IMR-90 (cell line): ENCODE measurements at regions not wholly inside any gene's neighbourhood (a gene's known extent, or its start where the extent isn't known, plus 50 kb on each side); places are given as distances from the start of the nearest gene placed in this dataset.

Source experiments
- ATAC-seq: fragments of 200-7000 bp; cut with Tn5 transposase; 2 replicates; pipeline ENCODE4 v1.9.1; 2020; ENCODE audit warnings: low read depth, mild to moderate bottlenecking, moderate library complexity
- BruUV-seq: library from RNA; stranded (reverse); fragments of 400-500 nt; replicated peaks from 2 replicates; lab custom pipeline; 2021; lab: Mats Ljungman, UMichigan
- CTCF ChIA-PET: fragments of 300-600 bp; formaldehyde crosslinking; extraction: SDS; loops from one replicate; lab custom pipeline; 2021; ENCODE audit warnings: antibody characterized with exemption; lab: Yijun Ruan, JAX
- POLR2A ChIA-PET: fragments of 300-600 bp; sonication (Branson Sonifier 250); formaldehyde crosslinking; loops from one replicate; lab custom pipeline; 2022; ENCODE audit warnings: antibody characterized with exemption; ENCODE audit not compliant: unreplicated experiment; lab: Charles Lee
- DNase-seq: peaks from one replicate; pipeline ENCODE4 v3.0.0; 2013
- H2AFZ ChIP-seq: replicated peaks from 2 replicates; pipeline ENCODE3; 2013; ENCODE audit warnings: low read length, mild to moderate bottlenecking; ENCODE audit not compliant: poor library complexity
- H2AK5ac ChIP-seq: 2 replicates; pipeline ENCODE4 v1.6.1; 2013; ENCODE audit warnings: low read depth, low read length, inconsistent platforms
- H2AK9ac ChIP-seq: replicated peaks from 2 replicates; pipeline ENCODE3; 2013; ENCODE audit warnings: mild to moderate bottlenecking, low read depth, low read length, moderate library complexity; ENCODE audit not compliant: poor library complexity
- H2BK120ac ChIP-seq: 2 replicates; pipeline ENCODE4 v1.6.1; 2013; ENCODE audit warnings: low read depth, low read length, inconsistent platforms
- H2BK15ac ChIP-seq: 3 replicates; pipeline ENCODE4 v1.6.1; 2013; ENCODE audit warnings: low read depth, low read length, inconsistent platforms
- H2BK20ac ChIP-seq: 2 replicates; pipeline ENCODE4 v1.6.1; 2013; ENCODE audit warnings: low read depth, mild to moderate bottlenecking, inconsistent platforms, low read length, moderate library complexity
- H2BK5ac ChIP-seq: 2 replicates; pipeline ENCODE4 v1.6.1; 2013; ENCODE audit warnings: mild to moderate bottlenecking, low read depth, low read length, inconsistent platforms; ENCODE audit not compliant: poor library complexity, severe bottlenecking
- H3K14ac ChIP-seq: replicated peaks from 2 replicates; pipeline ENCODE4 v1.6.1; 2013; ENCODE audit warnings: low read depth, low read length, inconsistent platforms
- H3K18ac ChIP-seq: 2 replicates; pipeline ENCODE4 v1.6.1; 2013; ENCODE audit warnings: low read depth, low read length, control low read depth
- H3K23ac ChIP-seq: 2 replicates; pipeline ENCODE4 v1.6.1; 2013; ENCODE audit warnings: low read depth, low read length, inconsistent platforms
- H3K27ac ChIP-seq: 2 replicates; pipeline ENCODE4 v1.5.1; 2013; ENCODE audit warnings: mild to moderate bottlenecking, control low read depth, low read length; ENCODE audit not compliant: insufficient read depth
- H3K27me3 ChIP-seq: 2 replicates; pipeline ENCODE4 v1.6.1; 2013; ENCODE audit warnings: low read length; ENCODE audit not compliant: control insufficient read depth, insufficient read depth
- H3K36me3 ChIP-seq: 2 replicates; pipeline ENCODE4 v1.6.1; 2013; ENCODE audit warnings: low read length, mixed read lengths; ENCODE audit not compliant: control insufficient read depth, insufficient read depth
- H3K4ac ChIP-seq: 2 replicates; pipeline ENCODE4 v1.6.1; 2013; ENCODE audit warnings: low read depth, low read length, inconsistent platforms
- H3K4me1 ChIP-seq: 2 replicates; pipeline ENCODE4 v1.6.1; 2013; ENCODE audit warnings: low read length, mixed read lengths; ENCODE audit not compliant: control insufficient read depth, insufficient read depth
- H3K4me2 ChIP-seq: 2 replicates; pipeline ENCODE4 v1.6.1; 2013; ENCODE audit warnings: low read depth, mild to moderate bottlenecking, control low read depth, low read length, moderate library complexity
- H3K4me3 ChIP-seq: 2 replicates; pipeline ENCODE4 v1.5.1; 2013; ENCODE audit warnings: low read depth, mild to moderate bottlenecking, control low read depth, low read length, moderate library complexity; ENCODE audit not compliant: insufficient read depth
- H3K56ac ChIP-seq: 2 replicates; pipeline ENCODE4 v1.6.1; 2013; ENCODE audit warnings: low read length, inconsistent platforms; ENCODE audit not compliant: insufficient read depth; ENCODE audit errors: extremely low read depth
- H3K79me1 ChIP-seq, 2 experiments: 2 replicates each; pipeline ENCODE4 v1.6.1; 2013; ENCODE audit warnings: low read length in 2 of 2, inconsistent platforms in 1 of 2, low read depth in 1 of 2
- H3K9ac ChIP-seq: 2 replicates; pipeline ENCODE4 v1.6.1; 2013; ENCODE audit warnings: low read depth, low read length, control low read depth
- H3K9me1 ChIP-seq: 2 replicates; pipeline ENCODE4 v1.6.1; 2013; ENCODE audit warnings: low read length, inconsistent platforms; ENCODE audit not compliant: insufficient read depth
- H3K9me3 ChIP-seq: 2 replicates; pipeline ENCODE4 v1.6.1; 2013; ENCODE audit warnings: low read length; ENCODE audit not compliant: control insufficient read depth, insufficient read depth
- H4K20me1 ChIP-seq: 2 replicates; pipeline ENCODE4 v1.6.1; 2013; ENCODE audit warnings: low read length, inconsistent platforms; ENCODE audit not compliant: insufficient read depth
- H4K5ac ChIP-seq: 2 replicates; pipeline ENCODE4 v1.6.1; 2013; ENCODE audit warnings: mild to moderate bottlenecking, low read depth, low read length, control low read depth
- H4K8ac ChIP-seq, 2 experiments: 2 replicates each; pipeline ENCODE4 v1.6.1; 2013; ENCODE audit warnings: low read depth in 2 of 2, low read length in 2 of 2, control low read depth in 1 of 2, inconsistent platforms in 1 of 2
- H4K91ac ChIP-seq: 2 replicates; pipeline ENCODE4 v1.6.1; 2013; ENCODE audit warnings: low read depth, low read length, inconsistent platforms; ENCODE audit not compliant: insufficient read depth
- BHLHE40 ChIP-seq: fragments of 150-350 bp; IDR thresholded peaks from 2 replicates; pipeline ENCODE4 v1.6.1; 2016; ENCODE audit warnings: mild to moderate bottlenecking, low read depth, low read length
- CEBPB ChIP-seq: IDR thresholded peaks from 2 replicates; pipeline ENCODE4 v1.6.1; 2012; ENCODE audit warnings: low read depth, low read length, improper control_type of control experiment
- MAFK ChIP-seq: IDR thresholded peaks from 2 replicates; pipeline ENCODE4 v1.6.1; 2012; ENCODE audit warnings: low read depth, low read length, improper control_type of control experiment
- POLR2A ChIP-seq: IDR thresholded peaks from 2 replicates; pipeline ENCODE4 v1.6.1; 2012; ENCODE audit warnings: mild to moderate bottlenecking, low read depth, low read length
- RAD21 ChIP-seq: IDR thresholded peaks from 2 replicates; pipeline ENCODE4 v1.6.1; 2012; ENCODE audit warnings: low read length, improper control_type of control experiment
- RCOR1 ChIP-seq: IDR thresholded peaks from 2 replicates; pipeline ENCODE4 v1.6.1; 2012; ENCODE audit warnings: mild to moderate bottlenecking, low read length, improper control_type of control experiment; ENCODE audit not compliant: insufficient replicate concordance
- WGBS, 2 experiments: methylation state at CpG; one replicate each; pipeline versions ENCODE4 v1.1.5 to v1.1.7; 2013; ENCODE audit warnings: missing lambda C conversion rate in 2 of 2; ENCODE audit not compliant: insufficient read length in 1 of 2; ENCODE audit errors: extremely low coverage in 2 of 2; 5-methylcytosine and 5-hydroxymethylcytosine counted together
- dilution Hi-C: fragments of 300-500 bp; cut with HindIII; formaldehyde crosslinking; loops from one replicate; pipeline ENCODE4 v1.14.3; 2018; ENCODE audit warnings: low sequenced_read_pairs; ENCODE audit not compliant: unreplicated experiment
- in situ Hi-C: fragments of 300-500 bp; cut with MboI; formaldehyde crosslinking; loops from 3 replicates; pipeline ENCODE4 v1.14.3; 2019; ENCODE audit warnings: low sequenced_read_pairs, inconsistent platforms, mixed read lengths
- intact Hi-C: fragments of 100-400 bp; cut with micrococcal nuclease; formaldehyde crosslinking; loops from 2 replicates; pipeline ENCODE4 v1.10.0; 2022
- TF ChIP-seq, protein P1 (sequence below): conservative IDR thresholded peaks from 2 replicates; pipeline ENCODE4 v1.5.1; 2012; ENCODE audit warnings: mild to moderate bottlenecking, low read depth, low read length, improper control_type of control experiment
- TF ChIP-seq, protein P2 (sequence below): fragments of 150-350 bp; IDR thresholded peaks from 2 replicates; pipeline ENCODE4 v1.6.1; 2017; ENCODE audit warnings: mild to moderate bottlenecking, antibody characterized with exemption, low read length, low read depth

GRCh38 chr6:21521276-21521675 lies 72.3 kb upstream of the SOX4 start:
- BruUV-seq: no TSS peak
- H3K4me2 ChIP-seq: no peak overlapping the region
- in situ Hi-C loops (no loop called here), dilution Hi-C loops (no loop called here), intact Hi-C loops (no loop called here)
- H3K36me3 ChIP-seq: no peaks in the 10 kb centered on the region
- no peak overlapping the region for H3K9ac ChIP-seq
- no peaks in the 10 kb centered on the region for H4K20me1 ChIP-seq
- TF ChIP-seq POLR2A (no peak), RCOR1 (no peak), BHLHE40 (no peak), RAD21 (no peak), CEBPB (no peak), MAFK (no peak)
- TF ChIP-seq, protein P1, sequence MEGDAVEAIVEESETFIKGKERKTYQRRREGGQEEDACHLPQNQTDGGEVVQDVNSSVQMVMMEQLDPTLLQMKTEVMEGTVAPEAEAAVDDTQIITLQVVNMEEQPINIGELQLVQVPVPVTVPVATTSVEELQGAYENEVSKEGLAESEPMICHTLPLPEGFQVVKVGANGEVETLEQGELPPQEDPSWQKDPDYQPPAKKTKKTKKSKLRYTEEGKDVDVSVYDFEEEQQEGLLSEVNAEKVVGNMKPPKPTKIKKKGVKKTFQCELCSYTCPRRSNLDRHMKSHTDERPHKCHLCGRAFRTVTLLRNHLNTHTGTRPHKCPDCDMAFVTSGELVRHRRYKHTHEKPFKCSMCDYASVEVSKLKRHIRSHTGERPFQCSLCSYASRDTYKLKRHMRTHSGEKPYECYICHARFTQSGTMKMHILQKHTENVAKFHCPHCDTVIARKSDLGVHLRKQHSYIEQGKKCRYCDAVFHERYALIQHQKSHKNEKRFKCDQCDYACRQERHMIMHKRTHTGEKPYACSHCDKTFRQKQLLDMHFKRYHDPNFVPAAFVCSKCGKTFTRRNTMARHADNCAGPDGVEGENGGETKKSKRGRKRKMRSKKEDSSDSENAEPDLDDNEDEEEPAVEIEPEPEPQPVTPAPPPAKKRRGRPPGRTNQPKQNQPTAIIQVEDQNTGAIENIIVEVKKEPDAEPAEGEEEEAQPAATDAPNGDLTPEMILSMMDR: no peak
- TF ChIP-seq, protein P2, sequence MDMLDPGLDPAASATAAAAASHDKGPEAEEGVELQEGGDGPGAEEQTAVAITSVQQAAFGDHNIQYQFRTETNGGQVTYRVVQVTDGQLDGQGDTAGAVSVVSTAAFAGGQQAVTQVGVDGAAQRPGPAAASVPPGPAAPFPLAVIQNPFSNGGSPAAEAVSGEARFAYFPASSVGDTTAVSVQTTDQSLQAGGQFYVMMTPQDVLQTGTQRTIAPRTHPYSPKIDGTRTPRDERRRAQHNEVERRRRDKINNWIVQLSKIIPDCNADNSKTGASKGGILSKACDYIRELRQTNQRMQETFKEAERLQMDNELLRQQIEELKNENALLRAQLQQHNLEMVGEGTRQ: no peak
- H3K23ac ChIP-seq: no peak overlapping the region
- ATAC-seq (no peak), DNase-seq (no peak)
- no peak overlapping the region for H3K4ac ChIP-seq
- no peak overlapping the region for H2AK9ac ChIP-seq
- no peak overlapping the region for H2BK15ac ChIP-seq
- no peak overlapping the region for H3K56ac ChIP-seq
- no peak overlapping the region for H2BK20ac ChIP-seq
- no peak overlapping the region for H4K5ac ChIP-seq
- no peak overlapping the region for H2AFZ ChIP-seq
- no peak overlapping the region for H2BK120ac ChIP-seq
- H3K14ac ChIP-seq: no peak overlapping the region
- H3K79me1 ChIP-seq: no peaks in the 10 kb centered on the region
- no peak overlapping the region for H2AK5ac ChIP-seq
- peaks cover 5% of the 10 kb centered on the region for H3K27me3 ChIP-seq
- CTCF ChIA-PET: no interaction called here
- H2BK5ac ChIP-seq: no peak overlapping the region
- no peaks in the 10 kb centered on the region for H3K4me1 ChIP-seq
- H3K18ac ChIP-seq: no peak overlapping the region
- H3K27ac ChIP-seq: no peak overlapping the region
- H4K91ac ChIP-seq: no peak overlapping the region
- H3K9me3 ChIP-seq: no peaks in the 10 kb centered on the region
- POLR2A ChIA-PET: no interaction called here
- no peaks in the 10 kb centered on the region for H3K9me1 ChIP-seq
- H3K4me3 ChIP-seq: no peak overlapping the region
- WGBS, 2 experiments: 80% methylated on average over 1 of the region's 4 CpGs; no CpG with 5 or more reads in 1 of the 2 experiments
- no peak overlapping the region for H4K8ac ChIP-seq
